H1 (cell line): ENCODE measurements at regions not wholly inside any gene's neighbourhood (a gene's known extent, or its start where the extent isn't known, plus 50 kb on each side); places are given as distances from the start of the nearest gene placed in this dataset.
A peak's percentile ranks its signal among the peaks of the same experiment; 100 is the strongest.

Experiments
- CTCF ChIA-PET: fragments of 300-600 bp; sonication (Branson Sonifier 250); formaldehyde crosslinking; loops from one replicate; lab custom pipeline; 2021; ENCODE audit not compliant: partially characterized antibody; lab: Charles Lee
- POLR2A ChIA-PET: fragments of 300-600 bp; sonication (Branson Sonifier 250); formaldehyde crosslinking; loops from one replicate; lab custom pipeline; 2021; ENCODE audit warnings: inconsistent platforms; ENCODE audit not compliant: partially characterized antibody; lab: Charles Lee
- DNase-seq, 2 experiments: peaks; one replicate each; pipeline versions ENCODE4 v3.0.0 to v3.0.0-alpha.2; 2010 to 2022; ENCODE audit warnings: low spot score in 2 of 2, low read depth in 1 of 2, mixed read lengths in 1 of 2
- FAIRE-seq: peaks from 2 replicates; lab custom pipeline; 2011; peaks lifted over from hg19 to GRCh38; lab: Jason Lieb, UNC
- H2AFZ ChIP-seq: 2 replicates; pipeline ENCODE4 v1.8.1; 2012; ENCODE audit warnings: low read length, inconsistent platforms
- H2AK5ac ChIP-seq: 2 replicates; pipeline ENCODE4 v1.6.1; 2013; ENCODE audit warnings: low read depth, low read length
- H2BK120ac ChIP-seq: replicated peaks from 2 replicates; pipeline ENCODE3; 2013; ENCODE audit warnings: low read depth, low read length, inconsistent platforms
- H2BK12ac ChIP-seq: 2 replicates; pipeline ENCODE4 v1.6.1; 2013; ENCODE audit warnings: low read depth, low read length
- H2BK15ac ChIP-seq: 2 replicates; pipeline ENCODE4 v1.6.1; 2013; ENCODE audit warnings: low read length
- H2BK20ac ChIP-seq: 2 replicates; pipeline ENCODE4 v1.6.1; 2013; ENCODE audit warnings: low read length
- H2BK5ac ChIP-seq: 2 replicates; pipeline ENCODE4 v1.6.1; 2013; ENCODE audit warnings: low read depth, low read length
- H3K14ac ChIP-seq: 2 replicates; pipeline ENCODE4 v1.6.1; 2013; ENCODE audit warnings: inconsistent platforms; ENCODE audit not compliant: insufficient read length
- H3K18ac ChIP-seq: 2 replicates; pipeline ENCODE4 v1.6.1; 2013; ENCODE audit warnings: low read length; ENCODE audit errors: extremely low read depth
- H3K23ac ChIP-seq: 2 replicates; pipeline ENCODE4 v1.6.1; 2013; ENCODE audit warnings: inconsistent platforms; ENCODE audit not compliant: insufficient read length
- H3K23me2 ChIP-seq: 2 replicates; pipeline ENCODE4 v1.6.1; 2013; ENCODE audit warnings: low read depth, low read length
- H3K27ac ChIP-seq: 2 replicates; pipeline ENCODE4 v1.6.1; 2011; ENCODE audit warnings: low read depth, low read length, inconsistent platforms
- H3K27me3 ChIP-seq, 4 experiments: replicated peaks in 1 of 4; 1 replicate in 1 of 4; 2 replicates in 3 of 4; pipeline versions ENCODE4 v1.6.1 to v1.8.1; 2011 to 2013; ENCODE audit warnings: low read length in 3 of 4, mild to moderate bottlenecking in 3 of 4, inconsistent platforms in 2 of 4, mixed read lengths in 2 of 4, moderate library complexity in 1 of 4; ENCODE audit not compliant: control insufficient read depth in 3 of 4, insufficient read depth in 3 of 4; ENCODE audit errors: extremely low read depth in 1 of 4
- H3K36me3 ChIP-seq, 4 experiments: 2 replicates each; pipeline versions ENCODE4 v1.6.1 to v1.8.1; 2011 to 2013; ENCODE audit warnings: mild to moderate bottlenecking in 4 of 4, low read length in 3 of 4, moderate library complexity in 2 of 4, control low read depth in 1 of 4, inconsistent platforms in 1 of 4; ENCODE audit not compliant: insufficient read depth in 4 of 4, control insufficient read depth in 2 of 4
- H3K4ac ChIP-seq: replicated peaks from 2 replicates; pipeline ENCODE3; 2013; ENCODE audit warnings: low read length, low read depth, mixed read lengths, inconsistent platforms; ENCODE audit not compliant: insufficient read length
- H3K4me1 ChIP-seq, 4 experiments: replicated peaks in 1 of 4; 1 replicate in 1 of 4; 2 replicates in 3 of 4; pipeline versions ENCODE4 v1.6.1 to v1.8.1; 2011 to 2013; ENCODE audit warnings: low read length in 3 of 4, inconsistent platforms in 2 of 4, mixed read lengths in 1 of 4; ENCODE audit not compliant: insufficient read depth in 4 of 4, control insufficient read depth in 3 of 4
- H3K4me2 ChIP-seq, 2 experiments: 2 replicates each; pipeline versions ENCODE4 v1.6.1 to v1.8.1; 2011 to 2013; ENCODE audit warnings: low read depth in 2 of 2, low read length in 2 of 2, control low read depth in 1 of 2, inconsistent platforms in 1 of 2, mild to moderate bottlenecking in 1 of 2; ENCODE audit not compliant: insufficient read depth in 1 of 2
- H3K4me3 ChIP-seq, 4 experiments: fragments of 200-600, 300-600 bp in 1 of 4; sonication (generic), shearing (Covaris generic), sonication (Bioruptor Twin) in 1 of 4; 2 replicates each; pipeline versions ENCODE4 v1.5.1 to v1.8.1; 2011 to 2016; ENCODE audit warnings: low read length in 4 of 4, low read depth in 3 of 4, control low read depth in 2 of 4, inconsistent platforms in 2 of 4, mild to moderate bottlenecking in 2 of 4, mixed read lengths in 1 of 4, moderate library complexity in 1 of 4; ENCODE audit not compliant: insufficient read depth in 2 of 4; ENCODE audit errors: extremely low read depth in 1 of 4
- H3K56ac ChIP-seq: replicated peaks from 2 replicates; pipeline ENCODE3; 2013; ENCODE audit warnings: low read depth, mild to moderate bottlenecking, mixed read lengths, low read length, inconsistent platforms; ENCODE audit not compliant: insufficient read length
- H3K79me1 ChIP-seq: 2 replicates; pipeline ENCODE4 v1.6.1; 2013; ENCODE audit warnings: low read depth, low read length, control low read depth
- H3K79me2 ChIP-seq, 2 experiments: 2 replicates each; pipeline versions ENCODE4 v1.6.1 to v1.8.1; 2012 to 2013; ENCODE audit warnings: low read length in 2 of 2, mild to moderate bottlenecking in 2 of 2, inconsistent platforms in 1 of 2; ENCODE audit not compliant: insufficient read depth in 2 of 2, control insufficient read depth in 1 of 2
- H3K9ac ChIP-seq, 4 experiments: replicated peaks in 1 of 4; 1 replicate in 1 of 4; 2 replicates in 3 of 4; pipeline versions ENCODE4 v1.6.1 to v1.8.1; 2011 to 2013; ENCODE audit warnings: low read depth in 3 of 4, low read length in 3 of 4, control low read depth in 2 of 4, mild to moderate bottlenecking in 2 of 4, moderate library complexity in 2 of 4, inconsistent platforms in 1 of 4; ENCODE audit errors: extremely low read depth in 1 of 4
- H3K9me3 ChIP-seq, 2 experiments: 2 replicates each; pipeline versions ENCODE4 v1.6.1 to v1.8.1; 2012 to 2013; ENCODE audit warnings: mild to moderate bottlenecking in 2 of 2, moderate library complexity in 2 of 2, control low read depth in 1 of 2, inconsistent platforms in 1 of 2, low read depth in 1 of 2, low read length in 1 of 2, mixed read lengths in 1 of 2; ENCODE audit not compliant: insufficient read depth in 2 of 2
- H4K20me1 ChIP-seq, 2 experiments: replicated peaks in 1 of 2; 2 replicates each; pipeline versions ENCODE3 to v1.8.1; 2011 to 2013; ENCODE audit warnings: inconsistent platforms in 2 of 2, low read length in 2 of 2, mild to moderate bottlenecking in 1 of 2; ENCODE audit not compliant: insufficient read depth in 2 of 2, control insufficient read depth in 1 of 2
- H4K5ac ChIP-seq: 2 replicates; pipeline ENCODE4 v1.6.1; 2013; ENCODE audit warnings: low read length, low read depth, mixed read lengths, inconsistent platforms; ENCODE audit not compliant: insufficient read length
- H4K8ac ChIP-seq: 2 replicates; pipeline ENCODE4 v1.8.0; 2013; ENCODE audit warnings: mild to moderate bottlenecking, moderate library complexity, low read length, inconsistent platforms; ENCODE audit not compliant: insufficient read depth; ENCODE audit errors: extremely low read depth
- H4K91ac ChIP-seq: replicated peaks from 2 replicates; pipeline ENCODE3; 2013; ENCODE audit warnings: low read length, mixed read lengths, inconsistent platforms; ENCODE audit not compliant: insufficient read length
- ASH2L ChIP-seq: fragments of 200-600, 300-600 bp; sonication (generic); IDR thresholded peaks from one replicate; pipeline ENCODE4 v1.7.1; 2017; ENCODE audit warnings: low read length
- ATF3 ChIP-seq: IDR thresholded peaks from 2 replicates; pipeline ENCODE4 v1.6.1; 2011; ENCODE audit warnings: low read depth, mild to moderate bottlenecking, low read length; ENCODE audit not compliant: insufficient read depth
- BRCA1 ChIP-seq: IDR thresholded peaks from 2 replicates; pipeline ENCODE4 v1.6.1; 2012; ENCODE audit warnings: low read depth, low read length, improper control_type of control experiment
- CBX5 ChIP-seq: fragments of 300-800, 300-1000 bp; sonication (generic); IDR thresholded peaks from 2 replicates; pipeline ENCODE4 v1.7.1; 2016; ENCODE audit warnings: antibody characterized with exemption, low read length, low read depth
- E2F6 ChIP-seq: IDR thresholded peaks from 2 replicates; pipeline ENCODE4 v1.6.1; 2012; ENCODE audit warnings: inconsistent platforms
- HDAC2 ChIP-seq, 2 experiments: fragments of 300-600 bp in 1 of 2; sonication (generic) in 1 of 2; IDR thresholded peaks; 2 replicates each; pipeline ENCODE4 v1.6.1; 2011 to 2012; ENCODE audit warnings: low read depth in 2 of 2, low read length in 2 of 2, mild to moderate bottlenecking in 2 of 2, moderate library complexity in 2 of 2, borderline replicate concordance in 1 of 2, inconsistent platforms in 1 of 2
- NANOG ChIP-seq: IDR thresholded peaks from 2 replicates; pipeline ENCODE4 v1.6.1; 2011; ENCODE audit warnings: low read length, low read depth, mild to moderate bottlenecking, inconsistent platforms; ENCODE audit not compliant: insufficient read depth, poor library complexity, severe bottlenecking
- RBBP5 ChIP-seq: IDR thresholded peaks from 2 replicates; pipeline ENCODE4 v1.7.1; 2012; ENCODE audit warnings: low read depth, mild to moderate bottlenecking, inconsistent platforms, low read length, moderate library complexity, borderline replicate concordance
- SIRT6 ChIP-seq: IDR thresholded peaks from one replicate; pipeline ENCODE4 v1.7.1; 2012; ENCODE audit warnings: low read length, inconsistent platforms
- SIX5 ChIP-seq: IDR thresholded peaks from 2 replicates; pipeline ENCODE4 v1.6.1; 2011; ENCODE audit warnings: mild to moderate bottlenecking, low read depth, low read length
- SP1 ChIP-seq: IDR thresholded peaks from 2 replicates; pipeline ENCODE4 v1.6.1; 2011; ENCODE audit warnings: low read depth, low read length
- SRF ChIP-seq: IDR thresholded peaks from 2 replicates; pipeline ENCODE4 v1.6.1; 2011; ENCODE audit warnings: mild to moderate bottlenecking, low read depth, low read length, moderate library complexity
- SUZ12 ChIP-seq: fragments of 200-600 bp; sonication (generic); IDR thresholded peaks from 2 replicates; pipeline ENCODE4 v1.6.1; 2012; ENCODE audit warnings: mild to moderate bottlenecking, inconsistent platforms, low read length, moderate library complexity, mixed read lengths
- TCF12 ChIP-seq: IDR thresholded peaks from 2 replicates; pipeline ENCODE4 v1.6.1; 2011; ENCODE audit warnings: low read depth, mild to moderate bottlenecking, low read length
- YY1 ChIP-seq: IDR thresholded peaks from 2 replicates; pipeline ENCODE4 v1.6.1; 2011; ENCODE audit warnings: low read depth, mild to moderate bottlenecking, low read length
- WGBS, 2 experiments: shearing (Covaris generic) in 1 of 2; methylation state at CpG; one replicate each; pipeline versions ENCODE4 v1.1.6 to v1.1.7; 2013 to 2015; ENCODE audit warnings: low lambda C conversion rate in 2 of 2, mixed read lengths in 2 of 2, inconsistent platforms in 1 of 2, low coverage in 1 of 2, missing lambda C conversion rate in 1 of 2; ENCODE audit not compliant: insufficient replicate concordance in 2 of 2, insufficient coverage in 1 of 2, insufficient read length in 1 of 2; ENCODE audit errors: extremely low coverage in 1 of 2, missing lambda C conversion rate in 1 of 2; 5-methylcytosine and 5-hydroxymethylcytosine counted together

DNA sequence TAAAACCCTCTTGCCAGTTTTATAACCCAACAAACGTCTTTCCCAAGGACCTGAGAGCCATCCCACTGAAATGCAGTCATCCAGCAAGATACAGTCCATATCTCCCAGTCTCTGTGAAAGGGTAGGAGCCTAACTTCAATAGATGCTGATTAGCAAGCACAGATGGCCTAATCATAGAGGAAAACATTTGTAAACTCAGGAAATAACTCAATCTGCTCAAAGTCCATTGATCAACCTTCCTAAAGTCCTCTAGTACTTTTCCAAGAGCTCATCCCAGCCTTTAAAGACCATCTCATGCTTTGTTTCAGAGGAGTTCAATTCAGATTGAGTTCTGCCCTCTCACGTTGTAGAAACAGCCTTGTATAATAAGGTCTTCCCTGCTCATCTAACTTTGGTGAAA lies 324.2 kb downstream of the MRPS30 start:
- Histone ChIP-seq H4K20me1 (no peaks in the 10 kb centered on the region), H2BK120ac (no peak overlapping the region), H3K27me3 (no peaks in the 10 kb centered on the region), H3K36me3 (no peaks in the 10 kb centered on the region), H2AFZ (no peak overlapping the region), H3K4me2 (no peak overlapping the region), H3K79me1 (no peaks in the 10 kb centered on the region), H3K79me2 (no peaks in the 10 kb centered on the region), H3K23ac (no peak overlapping the region), H3K9ac (no peak overlapping the region), H2AK5ac (no peak overlapping the region), H3K27ac (no peak overlapping the region), H4K5ac (no peak overlapping the region), H3K9me3 (no peaks in the 10 kb centered on the region), H3K14ac (no peak overlapping the region), H2BK5ac (no peak overlapping the region), H2BK20ac (no peak overlapping the region), H3K56ac (no peak overlapping the region), H4K8ac (no peak overlapping the region), H3K18ac (no peak overlapping the region), H3K4ac (no peak overlapping the region), H3K23me2 (no peaks in the 10 kb centered on the region), H4K91ac (no peak overlapping the region), H3K4me3 (no peak overlapping the region), H3K4me1 (no peaks in the 10 kb centered on the region; a peak in 1 of 7 replicates), H2BK15ac (no peak overlapping the region), H2BK12ac (no peak overlapping the region)
- ChIA-PET CTCF (no interaction called here), POLR2A (no interaction called here)
- 89% methylated on average over 2 of the region's 2 CpGs; no CpG with 5 or more reads in 1 of the 2 experiments for WGBS, 2 experiments
- FAIRE-seq: peak; percentile 24
- DNase-seq: no peak
- TF ChIP-seq ASH2L (no peak), SRF (no peak), SUZ12 (no peak), RBBP5 (no peak), SIRT6 (no peak), NANOG (no peak), HDAC2 (IDR thresholded peaks at IDR 0.05; ENCODE audit: borderline replicate concordance in 1 of 2, low read depth in 2 of 2, low read length in 2 of 2) (no peak), ATF3 (no peak), TCF12 (no peak), CBX5 (no peak), E2F6 (no peak), YY1 (no peak), SP1 (no peak), BRCA1 (no peak), SIX5 (no peak)
